HepG2 (cell line): ENCODE measurements at regions not wholly inside any gene's neighbourhood (a gene's known extent, or its start where the extent isn't known, plus 50 kb on each side); places are given as distances from the start of the nearest gene placed in this dataset.

Source experiments
- CEBPZ ChIP-seq: IDR thresholded peaks from 2 replicates; pipeline ENCODE4 v1.6.1; 2012; ENCODE audit warnings: low read length, improper control_type of control experiment
- ELF3 ChIP-seq: IDR thresholded peaks from 2 replicates; pipeline ENCODE4 v1.6.1; 2016; ENCODE audit warnings: missing genetic modification reagents, missing compliant biosample characterization
- GATAD2A ChIP-seq: IDR thresholded peaks from 2 replicates; pipeline ENCODE4 v1.6.1; 2016
- HMGXB4 ChIP-seq, 2 experiments: sonication (generic) in 1 of 2; formaldehyde crosslinking in 1 of 2; IDR thresholded peaks; 2 replicates each; pipeline versions ENCODE4 v1.4.0 to v1.6.1; 2018 to 2020; ENCODE audit warnings: missing genetic modification reagents in 2 of 2, borderline replicate concordance in 1 of 2, low read depth in 1 of 2, mild to moderate bottlenecking in 1 of 2, missing biosample characterization in 1 of 2
- KLF11 ChIP-seq: IDR thresholded peaks from 2 replicates; pipeline ENCODE4 v1.6.1; 2016; ENCODE audit warnings: missing compliant biosample characterization
- NRL ChIP-seq: sonication (generic); formaldehyde crosslinking; IDR thresholded peaks from 2 replicates; pipeline ENCODE4 v1.5.0; 2020; ENCODE audit warnings: missing genetic modification reagents, mild to moderate bottlenecking, moderate library complexity, borderline replicate concordance
- PLSCR1 ChIP-seq: sonication (generic); formaldehyde crosslinking; IDR thresholded peaks from 2 replicates; pipeline ENCODE4 v1.5.0; 2020; ENCODE audit warnings: missing genetic modification reagents, mild to moderate bottlenecking, borderline replicate concordance
- TBP ChIP-seq: sonication (generic); formaldehyde crosslinking; IDR thresholded peaks from 2 replicates; pipeline ENCODE4 v1.5.0; 2020; ENCODE audit warnings: missing genetic modification reagents
- ZBTB37 ChIP-seq: sonication (generic); formaldehyde crosslinking; IDR thresholded peaks from 2 replicates; pipeline ENCODE4 v1.4.0; 2020; ENCODE audit warnings: mild to moderate bottlenecking, missing genetic modification reagents
- ZNF234 ChIP-seq: sonication (generic); formaldehyde crosslinking; conservative IDR thresholded peaks from 2 replicates; pipeline ENCODE4 v1.5.1; 2020; ENCODE audit warnings: mild to moderate bottlenecking, missing genetic modification reagents
- ZNF343 ChIP-seq: sonication (generic); formaldehyde crosslinking; IDR thresholded peaks from 2 replicates; pipeline ENCODE4 v1.4.0; 2020; ENCODE audit warnings: mild to moderate bottlenecking, missing genetic modification reagents
- ZNF678 ChIP-seq: sonication (generic); formaldehyde crosslinking; IDR thresholded peaks from 2 replicates; pipeline ENCODE4 v1.4.0; 2020; ENCODE audit warnings: mild to moderate bottlenecking, missing genetic modification reagents
- TF ChIP-seq, protein P1 (sequence below): sonication (generic); formaldehyde crosslinking; IDR thresholded peaks from 2 replicates; pipeline ENCODE4 v1.4.0; 2020; ENCODE audit warnings: missing genetic modification reagents
- TF ChIP-seq, protein P2 (sequence below): sonication (generic); IDR thresholded peaks from 2 replicates; pipeline ENCODE4 v1.6.1; 2016; ENCODE audit warnings: low read depth, borderline replicate concordance

DNA sequence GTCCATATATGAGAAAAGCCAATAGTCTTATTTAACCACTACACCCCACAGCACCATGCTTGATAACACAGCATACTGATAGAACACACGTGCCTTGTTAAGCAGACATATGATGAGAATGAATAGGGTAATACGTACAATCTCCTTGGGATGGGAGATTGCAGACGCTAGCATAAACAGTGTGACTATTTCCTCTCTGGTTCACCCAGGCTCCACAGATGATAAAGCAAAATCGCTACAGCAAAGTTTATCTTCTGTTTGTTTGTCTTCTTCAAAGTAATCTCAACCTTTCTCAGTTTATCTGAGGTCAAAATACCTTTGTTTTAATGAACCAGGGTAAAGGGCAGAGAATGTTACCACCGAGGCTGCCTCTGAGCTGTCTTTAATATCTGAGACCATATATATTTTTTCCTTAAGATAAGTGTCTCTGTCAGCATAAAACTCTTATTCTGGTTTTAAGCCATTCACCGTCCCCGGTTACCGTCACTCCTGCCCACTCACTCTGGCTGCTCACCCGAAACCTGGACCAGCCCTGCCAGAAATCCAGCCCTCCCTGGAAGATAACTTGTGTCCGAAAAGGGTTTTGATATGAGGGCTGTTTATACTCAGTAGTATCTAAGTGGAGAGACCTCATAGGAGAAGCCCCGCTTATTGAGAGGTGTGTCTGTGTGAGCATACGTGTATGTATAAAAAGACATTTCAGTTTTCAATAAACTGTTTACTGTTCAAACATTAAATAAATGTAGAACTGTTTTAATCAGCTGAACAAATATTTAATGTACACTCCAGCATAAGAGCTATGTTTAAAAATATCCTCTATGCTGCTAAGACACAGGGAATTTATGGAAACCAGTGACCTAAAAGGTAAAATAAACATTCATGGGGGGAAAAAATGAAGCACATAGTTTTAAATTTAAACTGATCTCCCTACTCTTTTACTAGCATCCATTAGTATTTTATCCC, 465.4 kb downstream of the RASEF start (continued):
- no peak for TF ChIP-seq CEBPZ
- no peak for TF ChIP-seq PLSCR1 (CRISPR knock-in tag)
- no peak for TF ChIP-seq ZNF678 (CRISPR knock-in tag)
- no peak for TF ChIP-seq ZNF234 (CRISPR knock-in tag)
- TF ChIP-seq KLF11, result no peak
- TF ChIP-seq ZNF343 (CRISPR knock-in tag), result no peak
- TF ChIP-seq NRL (CRISPR knock-in tag), result no peak
- TF ChIP-seq, protein P1, sequence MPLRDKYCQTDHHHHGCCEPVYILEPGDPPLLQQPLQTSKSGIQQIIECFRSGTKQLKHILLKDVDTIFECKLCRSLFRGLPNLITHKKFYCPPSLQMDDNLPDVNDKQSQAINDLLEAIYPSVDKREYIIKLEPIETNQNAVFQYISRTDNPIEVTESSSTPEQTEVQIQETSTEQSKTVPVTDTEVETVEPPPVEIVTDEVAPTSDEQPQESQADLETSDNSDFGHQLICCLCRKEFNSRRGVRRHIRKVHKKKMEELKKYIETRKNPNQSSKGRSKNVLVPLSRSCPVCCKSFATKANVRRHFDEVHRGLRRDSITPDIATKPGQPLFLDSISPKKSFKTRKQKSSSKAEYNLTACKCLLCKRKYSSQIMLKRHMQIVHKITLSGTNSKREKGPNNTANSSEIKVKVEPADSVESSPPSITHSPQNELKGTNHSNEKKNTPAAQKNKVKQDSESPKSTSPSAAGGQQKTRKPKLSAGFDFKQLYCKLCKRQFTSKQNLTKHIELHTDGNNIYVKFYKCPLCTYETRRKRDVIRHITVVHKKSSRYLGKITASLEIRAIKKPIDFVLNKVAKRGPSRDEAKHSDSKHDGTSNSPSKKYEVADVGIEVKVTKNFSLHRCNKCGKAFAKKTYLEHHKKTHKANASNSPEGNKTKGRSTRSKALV (CRISPR knock-in tag), result no peak
- TF ChIP-seq TBP (CRISPR knock-in tag), result no peak
- TF ChIP-seq, protein P2, sequence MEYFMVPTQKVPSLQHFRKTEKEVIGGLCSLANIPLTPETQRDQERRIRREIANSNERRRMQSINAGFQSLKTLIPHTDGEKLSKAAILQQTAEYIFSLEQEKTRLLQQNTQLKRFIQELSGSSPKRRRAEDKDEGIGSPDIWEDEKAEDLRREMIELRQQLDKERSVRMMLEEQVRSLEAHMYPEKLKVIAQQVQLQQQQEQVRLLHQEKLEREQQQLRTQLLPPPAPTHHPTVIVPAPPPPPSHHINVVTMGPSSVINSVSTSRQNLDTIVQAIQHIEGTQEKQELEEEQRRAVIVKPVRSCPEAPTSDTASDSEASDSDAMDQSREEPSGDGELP, result peak; percentile 36; the same call in 1 of the 2 replicates
- peak; percentile 81 for TF ChIP-seq GATAD2A (CRISPR knock-in tag)
- no peak for TF ChIP-seq ZBTB37 (CRISPR knock-in tag)
- TF ChIP-seq HMGXB4 (CRISPR knock-in tag; IDR thresholded peaks at IDR 0.05; ENCODE audit: borderline replicate concordance in 1 of 2, low read depth in 1 of 2), result no peak
- peak; percentile 54; the same call in 1 of the 2 replicates for TF ChIP-seq ELF3 (CRISPR knock-in tag)
